ENCODE measurements at regions not wholly inside any gene's neighbourhood (a gene's known extent, or its start where the extent isn't known, plus 50 kb on each side); places are given as distances from the start of the nearest gene placed in this dataset.
A peak's percentile ranks its signal among the peaks of the same experiment; 100 is the strongest.

DNA sequence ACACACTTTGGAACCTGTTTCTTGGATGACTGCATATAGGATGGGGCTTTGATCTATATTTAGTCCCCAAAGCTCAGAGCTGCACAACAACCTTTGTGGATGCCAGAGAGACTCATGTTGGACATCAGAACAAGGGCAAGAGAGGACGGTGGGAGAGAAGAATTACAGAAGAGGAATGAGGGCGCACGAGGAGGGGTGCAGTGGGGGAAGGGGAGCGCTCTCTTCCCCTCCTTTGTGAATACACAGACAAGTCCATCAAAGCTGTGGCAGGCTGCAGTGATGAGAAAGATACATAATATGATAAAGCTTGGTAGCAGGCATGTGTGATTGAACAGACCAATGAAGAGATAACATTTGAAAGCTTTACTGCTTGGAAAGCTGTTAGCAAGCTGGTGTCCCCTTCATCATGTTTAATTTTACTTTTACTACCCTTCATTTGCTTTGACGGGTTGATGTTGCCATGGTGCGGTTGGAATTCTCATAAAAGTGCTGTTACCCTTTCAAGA lies 857.8 kb downstream of the KCNMA1 start:
- TF ChIP-seq, protein P1, sequence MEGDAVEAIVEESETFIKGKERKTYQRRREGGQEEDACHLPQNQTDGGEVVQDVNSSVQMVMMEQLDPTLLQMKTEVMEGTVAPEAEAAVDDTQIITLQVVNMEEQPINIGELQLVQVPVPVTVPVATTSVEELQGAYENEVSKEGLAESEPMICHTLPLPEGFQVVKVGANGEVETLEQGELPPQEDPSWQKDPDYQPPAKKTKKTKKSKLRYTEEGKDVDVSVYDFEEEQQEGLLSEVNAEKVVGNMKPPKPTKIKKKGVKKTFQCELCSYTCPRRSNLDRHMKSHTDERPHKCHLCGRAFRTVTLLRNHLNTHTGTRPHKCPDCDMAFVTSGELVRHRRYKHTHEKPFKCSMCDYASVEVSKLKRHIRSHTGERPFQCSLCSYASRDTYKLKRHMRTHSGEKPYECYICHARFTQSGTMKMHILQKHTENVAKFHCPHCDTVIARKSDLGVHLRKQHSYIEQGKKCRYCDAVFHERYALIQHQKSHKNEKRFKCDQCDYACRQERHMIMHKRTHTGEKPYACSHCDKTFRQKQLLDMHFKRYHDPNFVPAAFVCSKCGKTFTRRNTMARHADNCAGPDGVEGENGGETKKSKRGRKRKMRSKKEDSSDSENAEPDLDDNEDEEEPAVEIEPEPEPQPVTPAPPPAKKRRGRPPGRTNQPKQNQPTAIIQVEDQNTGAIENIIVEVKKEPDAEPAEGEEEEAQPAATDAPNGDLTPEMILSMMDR (IDR thresholded peaks at IDR 0.05), result no peak
- Histone ChIP-seq H3K4me3 (no peak overlapping the region), H3K4me1 (no peaks in the 10 kb centered on the region), H3K27me3 (no peaks in the 10 kb centered on the region), H3K9me3 (peaks cover 0 to 21% of the 10 kb centered on the region in 2 donors), H3K27ac (no peak overlapping the region), H3K36me3 (no peaks in the 10 kb centered on the region)
- ATAC-seq (no peak), DNase-seq (no peak)
- intact Hi-C loops (cut with DNase I), result no loop called here

DNA sequence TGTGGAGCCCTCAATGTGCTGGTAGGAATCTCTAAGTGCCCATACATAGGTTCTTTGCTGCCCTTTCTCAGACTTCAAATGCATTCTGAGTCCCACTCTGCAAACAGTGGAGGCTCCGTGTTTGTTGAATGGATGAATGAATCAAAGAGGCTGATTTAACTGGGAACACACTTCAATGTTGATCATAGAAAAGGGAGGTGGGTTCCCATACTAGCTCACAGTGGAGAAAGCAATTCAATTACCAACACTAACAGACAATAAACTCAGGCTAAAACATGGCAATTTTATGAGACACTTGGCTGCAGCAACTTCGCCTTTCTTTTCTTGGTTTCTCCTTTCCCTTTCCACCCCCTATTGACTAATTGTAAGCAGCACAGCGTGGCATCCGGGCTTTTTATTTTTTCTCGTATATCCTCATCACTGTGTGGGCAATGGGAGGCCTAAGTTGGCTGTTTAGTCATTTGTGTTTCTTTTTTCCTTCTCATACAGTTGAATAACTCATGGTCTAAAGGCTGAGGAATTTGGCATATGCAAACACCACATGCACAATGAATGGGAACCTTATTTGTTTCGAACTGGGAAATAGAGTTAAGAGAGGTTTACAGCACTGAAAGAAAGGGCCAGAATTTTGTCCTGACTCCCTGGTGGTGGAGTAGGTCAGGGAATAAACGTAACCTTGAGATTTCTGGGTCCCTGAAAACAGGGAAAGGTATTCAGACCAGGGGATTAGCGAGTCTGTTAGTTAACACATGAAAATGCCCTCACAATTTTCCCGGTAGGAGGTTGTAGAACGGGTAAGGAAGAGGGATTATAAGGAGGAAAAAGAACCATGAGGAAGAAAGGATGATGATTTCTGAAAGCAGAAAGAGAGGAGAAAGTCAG lies 858.5 kb downstream of the KCNMA1 start:
- H3K27ac ChIP-seq, result no peak overlapping the region
- DNase-seq (no peak), ATAC-seq (peak; percentile 23)
- intact Hi-C loops (cut with DNase I), result no loop called here
- H3K9me3 ChIP-seq, result peaks cover 0 to 26% of the 10 kb centered on the region in 2 donors
- H3K4me1 ChIP-seq, result no peaks in the 10 kb centered on the region
- H3K27me3 ChIP-seq, result no peaks in the 10 kb centered on the region
- TF ChIP-seq, protein P1 (IDR thresholded peaks at IDR 0.05), result no peak
- H3K36me3 ChIP-seq, result no peaks in the 10 kb centered on the region
- H3K4me3 ChIP-seq, result no peak overlapping the region

DNA sequence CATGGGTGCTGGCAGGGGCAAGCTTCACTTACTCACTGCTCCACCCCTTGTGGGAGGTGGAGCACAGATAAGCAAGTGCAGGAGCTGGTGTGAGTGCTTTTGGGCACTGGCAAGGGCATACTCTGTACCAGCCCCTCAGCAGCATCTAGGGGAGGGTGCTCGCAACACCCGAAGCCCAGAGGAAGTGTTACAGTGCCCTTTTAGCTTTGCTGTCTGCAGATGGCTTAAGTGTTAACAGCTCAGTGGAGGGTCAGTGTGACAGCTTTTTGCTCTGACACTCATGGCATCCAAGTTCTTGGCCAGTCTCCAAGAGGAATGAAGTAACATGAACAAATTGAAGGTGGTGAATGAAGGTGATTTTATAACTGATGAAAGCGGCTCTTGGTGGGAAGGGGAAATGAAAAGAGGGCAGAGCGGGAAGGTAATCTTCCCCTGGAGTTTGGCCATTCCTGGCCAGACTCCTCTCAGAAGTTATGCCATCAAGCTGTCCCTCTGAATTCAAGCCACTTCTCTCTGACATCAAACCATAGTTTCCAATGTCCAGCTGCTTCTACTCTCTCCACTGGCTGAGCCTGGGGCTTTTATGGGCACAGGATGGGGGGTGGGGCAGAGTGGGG lies 862.5 kb downstream of the KCNMA1 start:
- Histone ChIP-seq H3K9me3 (peaks cover 0 to 17% of the 10 kb centered on the region in 2 donors), H3K36me3 (no peaks in the 10 kb centered on the region), H3K27me3 (no peaks in the 10 kb centered on the region), H3K27ac (no peak overlapping the region), H3K4me1 (no peaks in the 10 kb centered on the region), H3K4me3 (no peak overlapping the region)
- DNase-seq (no peak), ATAC-seq (no peak)
- intact Hi-C loops (cut with DNase I), result no loop called here
- TF ChIP-seq, protein P1 (IDR thresholded peaks at IDR 0.05), result no peak

DNA sequence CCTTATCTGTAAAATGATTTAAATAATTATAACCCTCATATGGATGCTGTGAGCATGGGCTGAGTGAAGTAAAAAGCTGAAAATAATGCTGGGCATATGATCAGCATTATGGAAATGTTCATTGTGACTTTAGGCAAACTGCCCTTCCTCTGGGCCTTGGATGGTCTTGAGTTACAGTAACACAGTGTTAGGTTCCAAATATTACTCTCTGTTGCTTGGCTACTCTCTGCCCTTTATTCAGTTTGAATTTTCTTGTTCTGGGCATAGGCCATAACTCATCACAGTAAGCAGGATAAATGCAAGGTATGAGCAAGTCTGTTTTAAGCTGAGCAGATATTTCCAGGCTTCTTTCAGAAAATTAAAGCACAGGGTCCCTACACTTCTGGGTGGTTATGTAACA lies 868.0 kb downstream of the KCNMA1 start:
- H3K4me1 ChIP-seq, result no peaks in the 10 kb centered on the region
- no peak overlapping the region for H3K4me3 ChIP-seq
- no peaks in the 10 kb centered on the region for H3K36me3 ChIP-seq
- H3K9me3 ChIP-seq, result peaks cover 0 to 3% of the 10 kb centered on the region in 2 donors
- H3K27ac ChIP-seq, result no peak overlapping the region
- TF ChIP-seq, protein P1 (IDR thresholded peaks at IDR 0.05), result no peak
- no peaks in the 10 kb centered on the region for H3K27me3 ChIP-seq
- no peak for ATAC-seq
- intact Hi-C loops (cut with DNase I), result no loop called here
- DNase-seq, result no peak

DNA sequence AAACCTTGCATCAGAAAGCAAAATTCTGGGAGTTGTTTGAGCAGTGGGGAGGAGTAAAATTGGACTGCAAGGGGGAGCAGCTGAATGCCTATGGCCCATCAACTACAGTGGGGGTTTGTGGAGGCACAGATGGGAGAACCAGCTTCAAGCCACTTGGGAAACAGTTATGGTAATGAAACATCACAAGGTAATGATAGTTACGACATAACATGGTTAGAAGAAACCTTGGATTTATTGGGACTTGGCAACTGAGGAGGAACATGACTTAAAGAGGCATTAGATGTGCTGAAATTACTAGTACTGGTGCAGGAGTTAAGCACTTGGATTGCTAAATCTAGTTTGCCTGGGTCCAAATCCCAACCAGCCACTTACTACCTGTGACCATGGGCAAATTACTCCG lies 868.4 kb downstream of the KCNMA1 start:
- DNase-seq, result no peak
- Histone ChIP-seq H3K9me3 (no peaks in the 10 kb centered on the region), H3K36me3 (no peaks in the 10 kb centered on the region), H3K27me3 (no peaks in the 10 kb centered on the region), H3K4me1 (no peaks in the 10 kb centered on the region), H3K27ac (no peak overlapping the region), H3K4me3 (no peak overlapping the region)
- intact Hi-C loops (cut with DNase I), result no loop called here
- TF ChIP-seq, protein P1 (IDR thresholded peaks at IDR 0.05), result no peak
- no peak for ATAC-seq
